A549 (cell line): ENCODE measurements at regions not wholly inside any gene's neighbourhood (a gene's known extent, or its start where the extent isn't known, plus 50 kb on each side); places are given as distances from the start of the nearest gene placed in this dataset.

ENCODE experiments used
- ATAC-seq, 2 experiments: fragments of 200-7000 bp in 1 of 2; fragments of >200 bp in 1 of 2; cut with Nextera tagmentation in 1 of 2; cut with Tn5 transposase in 1 of 2; 3 replicates each; pipeline versions ENCODE4 v1.8.0 to v1.9.1; 2018 to 2020; ENCODE audit warnings: mild to moderate bottlenecking in 1 of 2, moderate library complexity in 1 of 2
- CTCF ChIA-PET: fragments of 300-600 bp; sonication (Branson Sonifier 250); formaldehyde crosslinking; extraction: SDS; loops from one replicate; lab custom pipeline; 2021; ENCODE audit warnings: antibody characterized with exemption, inconsistent platforms; lab: Yijun Ruan, JAX
- POLR2A ChIA-PET: fragments of 350-600 bp; formaldehyde crosslinking; extraction: SDS; loops from one replicate; lab custom pipeline; 2021; ENCODE audit warnings: antibody characterized with exemption, inconsistent platforms; lab: Yijun Ruan, JAX
- DNase-seq, 2 experiments: peaks; one replicate each; pipeline versions ENCODE4 v3.0.0 to v3.0.0-alpha.2; 2011 to 2016; ENCODE audit warnings: low read depth in 1 of 2, low spot score in 1 of 2
- FAIRE-seq: peaks from 2 replicates; lab custom pipeline; 2011; peaks lifted over from hg19 to GRCh38; lab: Jason Lieb, UNC
- H3K27ac ChIP-seq, 2 experiments: fragments of >200 bp; sonication (Bioruptor Twin); formaldehyde crosslinking; 3 replicates each; pipeline ENCODE4 v1.5.1; 2016 to 2017
- H3K4me1 ChIP-seq: fragments of >200 bp; sonication (Bioruptor Twin); formaldehyde crosslinking; 3 replicates; pipeline ENCODE4 v1.6.1; 2016
- H3K4me2 ChIP-seq: fragments of >200 bp; sonication (Bioruptor Twin); formaldehyde crosslinking; 3 replicates; pipeline ENCODE4 v1.6.1; 2016
- H3K4me3 ChIP-seq: fragments of >200 bp; sonication (Bioruptor Twin); formaldehyde crosslinking; 3 replicates; pipeline ENCODE4 v1.5.1; 2016
- H3K9me3 ChIP-seq: fragments of >200 bp; sonication (Bioruptor Twin); formaldehyde crosslinking; 3 replicates; pipeline ENCODE4 v1.6.1; 2016
- CEBPB ChIP-seq, 2 experiments: fragments of >200 bp in 1 of 2; sonication (Bioruptor Twin) in 1 of 2; formaldehyde crosslinking in 1 of 2; IDR thresholded peaks; 2 replicates each; pipeline ENCODE4 v1.6.1; 2012 to 2016
- EHF ChIP-seq: fragments of 250-450 bp; sonication (Bioruptor Pico); IDR thresholded peaks from 2 replicates; pipeline ENCODE4 v1.5.0; 2020; ENCODE audit warnings: mild to moderate bottlenecking
- EHMT2 ChIP-seq: fragments of 200-600 bp; sonication (generic); IDR thresholded peaks from 2 replicates; pipeline ENCODE4 v1.6.1; 2016; ENCODE audit warnings: antibody characterized with exemption, low read depth, mild to moderate bottlenecking, moderate library complexity
- ELK1 ChIP-seq: fragments of 150-350 bp; IDR thresholded peaks from 2 replicates; pipeline ENCODE4 v1.6.1; 2014; ENCODE audit warnings: low read depth, mild to moderate bottlenecking, low read length
- EP300 ChIP-seq, 2 experiments: fragments of >200 bp; sonication (Bioruptor Twin); formaldehyde crosslinking; IDR thresholded peaks; 2 replicates in 1 of 2; 3 replicates in 1 of 2; pipeline ENCODE4 v1.6.1; 2016 to 2017
- FOSB ChIP-seq: fragments of 250-450 bp; sonication (Bioruptor Pico); IDR thresholded peaks from 2 replicates; pipeline ENCODE4 v1.5.0; 2020; ENCODE audit warnings: mild to moderate bottlenecking, moderate library complexity
- GATA3 ChIP-seq: IDR thresholded peaks from 2 replicates; pipeline ENCODE4 v1.6.1; 2012; ENCODE audit warnings: borderline replicate concordance
- HEYL ChIP-seq: fragments of 250-450 bp; sonication (Bioruptor Pico); IDR thresholded peaks from 2 replicates; pipeline ENCODE4 v1.8.0; 2021; ENCODE audit warnings: mild to moderate bottlenecking, moderate library complexity
- HMGXB4 ChIP-seq: fragments of 250-450 bp; sonication (Bioruptor Pico); IDR thresholded peaks from 2 replicates; pipeline ENCODE4 v1.5.0; 2021; ENCODE audit warnings: mild to moderate bottlenecking, moderate library complexity, borderline replicate concordance
- HOXA7 ChIP-seq: fragments of 250-450 bp; sonication (Bioruptor Pico); IDR thresholded peaks from 2 replicates; pipeline ENCODE4 v1.5.0; 2020; ENCODE audit warnings: mild to moderate bottlenecking, moderate library complexity
- HOXB5 ChIP-seq: fragments of 250-450 bp; sonication (Bioruptor Pico); IDR thresholded peaks from 2 replicates; pipeline ENCODE4 v1.5.0; 2020; ENCODE audit warnings: mild to moderate bottlenecking, moderate library complexity
- JUN ChIP-seq, 2 experiments: fragments of >200 bp; sonication (Bioruptor Twin); formaldehyde crosslinking; IDR thresholded peaks; 2 replicates in 1 of 2; 3 replicates in 1 of 2; pipeline ENCODE4 v1.6.1; 2016 to 2017
- KDM5A ChIP-seq: fragments of 200-600 bp; sonication (generic); IDR thresholded peaks from 2 replicates; pipeline ENCODE4 v1.6.1; 2016; ENCODE audit warnings: antibody characterized with exemption, mild to moderate bottlenecking
- MAX ChIP-seq: IDR thresholded peaks from 2 replicates; pipeline ENCODE4 v1.6.1; 2012
- MYC ChIP-seq: IDR thresholded peaks from 2 replicates; pipeline ENCODE4 v1.6.1; 2012; ENCODE audit warnings: mild to moderate bottlenecking, inconsistent platforms, low read length, improper control_type of control experiment, borderline replicate concordance
- NPAS2 ChIP-seq: fragments of 250-450 bp; sonication (Bioruptor Pico); IDR thresholded peaks from 2 replicates; pipeline ENCODE4 v1.8.0; 2022; ENCODE audit warnings: mild to moderate bottlenecking, moderate library complexity, borderline replicate concordance
- NR3C1 ChIP-seq: fragments of >200 bp; sonication (Bioruptor Twin); formaldehyde crosslinking; IDR thresholded peaks from 3 replicates; pipeline ENCODE4 v1.6.1; 2017
- POLR2A ChIP-seq: IDR thresholded peaks from 2 replicates; pipeline ENCODE4 v1.6.1; 2012; ENCODE audit warnings: mild to moderate bottlenecking, low read length
- POLR2AphosphoS2 ChIP-seq: conservative IDR thresholded peaks from 2 replicates; pipeline ENCODE4 v1.6.1; 2012; ENCODE audit warnings: low read length, improper control_type of control experiment, inconsistent platforms
- RAD21 ChIP-seq, 2 experiments: fragments of >200 bp in 1 of 2; sonication (Bioruptor Twin) in 1 of 2; formaldehyde crosslinking in 1 of 2; IDR thresholded peaks in 1 of 2; conservative IDR thresholded peaks in 1 of 2; 2 replicates in 1 of 2; 3 replicates in 1 of 2; pipeline ENCODE4 v1.6.1; 2012 to 2018; ENCODE audit warnings: inconsistent platforms in 1 of 2
- RCOR1 ChIP-seq: fragments of 150-350 bp; IDR thresholded peaks from 2 replicates; pipeline ENCODE4 v1.6.1; 2014; ENCODE audit warnings: antibody characterized with exemption, low read length, low read depth
- RNF2 ChIP-seq: fragments of 200-600 bp; sonication (generic); IDR thresholded peaks from 2 replicates; pipeline ENCODE4 v1.6.1; 2016; ENCODE audit warnings: low read depth, mild to moderate bottlenecking, antibody characterized with exemption, moderate library complexity, borderline replicate concordance
- SREBF2 ChIP-seq: fragments of 450-650 bp; IDR thresholded peaks from 2 replicates; pipeline ENCODE4 v1.6.1; 2014; ENCODE audit warnings: mild to moderate bottlenecking, moderate library complexity
- ZFP36 ChIP-seq: fragments of 450-650 bp; IDR thresholded peaks from 2 replicates; pipeline ENCODE4 v1.6.1; 2014; ENCODE audit warnings: borderline replicate concordance; ENCODE audit not compliant: partially characterized antibody
- ZNF302 ChIP-seq: fragments of 250-450 bp; sonication (Bioruptor Pico); IDR thresholded peaks from 2 replicates; pipeline ENCODE4 v1.9.0; 2021; ENCODE audit warnings: inconsistent platforms, mild to moderate bottlenecking, moderate library complexity
- ZSCAN20 ChIP-seq: fragments of 250-450 bp; sonication (Bioruptor Pico); IDR thresholded peaks from 2 replicates; pipeline ENCODE4 v1.8.0; 2022; ENCODE audit warnings: mild to moderate bottlenecking, moderate library complexity
- WGBS: methylation state at CpG from one replicate; pipeline ENCODE4 v1.1.6; 2017; ENCODE audit errors: missing lambda C conversion rate; 5-methylcytosine and 5-hydroxymethylcytosine counted together
- TF ChIP-seq, protein P1 (sequence below): fragments of >200 bp; sonication (Bioruptor Twin); formaldehyde crosslinking; IDR thresholded peaks from 3 replicates; pipeline ENCODE4 v1.5.1; 2016
- TF ChIP-seq, protein P2 (sequence below): fragments of 450-650 bp; IDR thresholded peaks from 2 replicates; pipeline ENCODE4 v1.6.1; 2014; ENCODE audit warnings: antibody characterized with exemption
- TF ChIP-seq, protein P3 (sequence below): fragments of >200 bp; sonication (Bioruptor Twin); formaldehyde crosslinking; IDR thresholded peaks from 3 replicates; pipeline ENCODE4 v1.6.1; 2016

DNA sequence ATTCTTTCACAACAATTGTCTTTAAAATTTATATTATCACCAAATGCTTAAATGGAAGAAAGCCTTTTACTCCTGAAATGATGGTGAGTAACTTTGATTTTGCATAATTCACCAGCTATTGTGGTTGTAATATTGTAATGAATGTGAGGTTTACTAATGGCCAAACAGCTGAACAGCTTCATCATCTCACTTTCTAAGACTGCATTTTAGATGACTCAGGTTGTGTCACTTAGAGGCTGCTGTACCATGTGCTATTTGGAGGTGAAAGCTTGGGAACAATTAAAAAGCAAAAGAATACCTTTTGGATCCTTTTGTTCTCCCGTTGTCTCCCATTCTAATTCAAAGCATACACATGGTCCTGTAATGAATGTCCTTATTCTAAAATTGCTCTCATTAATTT lies 604.0 kb upstream of the PFKP start:
- Histone ChIP-seq H3K27ac (no peak overlapping the region), H3K4me1 (no peaks in the 10 kb centered on the region), H3K4me3 (no peak overlapping the region), H3K9me3 (no peaks in the 10 kb centered on the region), H3K4me2 (no peak overlapping the region)
- ChIA-PET CTCF (no interaction called here), POLR2A (no interaction called here)
- no peak for DNase-seq
- FAIRE-seq, result no peak
- ATAC-seq, result no peak
- WGBS, result 0% methylated on average over 1 of the region's 1 CpG
- no peak for TF ChIP-seq FOSB (CRISPR knock-in tag)
- TF ChIP-seq RNF2, result no peak
- no peak for TF ChIP-seq JUN (IDR thresholded peaks at IDR 0.05)
- TF ChIP-seq HOXA7 (CRISPR knock-in tag), result no peak
- no peak for TF ChIP-seq HOXB5 (CRISPR knock-in tag)
- TF ChIP-seq HEYL (CRISPR knock-in tag), result no peak
- no peak for TF ChIP-seq CEBPB (IDR thresholded peaks at IDR 0.05)
- no peak for TF ChIP-seq SREBF2
- TF ChIP-seq HMGXB4, result no peak
- no peak for TF ChIP-seq EHF (CRISPR knock-in tag)
- TF ChIP-seq RCOR1, result no peak
- no peak for TF ChIP-seq KDM5A
- no peak for TF ChIP-seq ZNF302
- TF ChIP-seq POLR2A, result no peak
- no peak for TF ChIP-seq RAD21 (conservative IDR thresholded peaks at IDR 0.05 in 1 of 2, IDR thresholded peaks at IDR 0.05 in 1 of 2)
- TF ChIP-seq, protein P1, sequence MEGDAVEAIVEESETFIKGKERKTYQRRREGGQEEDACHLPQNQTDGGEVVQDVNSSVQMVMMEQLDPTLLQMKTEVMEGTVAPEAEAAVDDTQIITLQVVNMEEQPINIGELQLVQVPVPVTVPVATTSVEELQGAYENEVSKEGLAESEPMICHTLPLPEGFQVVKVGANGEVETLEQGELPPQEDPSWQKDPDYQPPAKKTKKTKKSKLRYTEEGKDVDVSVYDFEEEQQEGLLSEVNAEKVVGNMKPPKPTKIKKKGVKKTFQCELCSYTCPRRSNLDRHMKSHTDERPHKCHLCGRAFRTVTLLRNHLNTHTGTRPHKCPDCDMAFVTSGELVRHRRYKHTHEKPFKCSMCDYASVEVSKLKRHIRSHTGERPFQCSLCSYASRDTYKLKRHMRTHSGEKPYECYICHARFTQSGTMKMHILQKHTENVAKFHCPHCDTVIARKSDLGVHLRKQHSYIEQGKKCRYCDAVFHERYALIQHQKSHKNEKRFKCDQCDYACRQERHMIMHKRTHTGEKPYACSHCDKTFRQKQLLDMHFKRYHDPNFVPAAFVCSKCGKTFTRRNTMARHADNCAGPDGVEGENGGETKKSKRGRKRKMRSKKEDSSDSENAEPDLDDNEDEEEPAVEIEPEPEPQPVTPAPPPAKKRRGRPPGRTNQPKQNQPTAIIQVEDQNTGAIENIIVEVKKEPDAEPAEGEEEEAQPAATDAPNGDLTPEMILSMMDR, result no peak
- TF ChIP-seq EHMT2, result no peak
- TF ChIP-seq GATA3, result no peak
- TF ChIP-seq MYC, result no peak
- no peak for TF ChIP-seq MAX

- no peak for ATAC-seq
Measured at GRCh38 chr10:2462581-2462980, 604.8 kb upstream of the PFKP start.

DNA sequence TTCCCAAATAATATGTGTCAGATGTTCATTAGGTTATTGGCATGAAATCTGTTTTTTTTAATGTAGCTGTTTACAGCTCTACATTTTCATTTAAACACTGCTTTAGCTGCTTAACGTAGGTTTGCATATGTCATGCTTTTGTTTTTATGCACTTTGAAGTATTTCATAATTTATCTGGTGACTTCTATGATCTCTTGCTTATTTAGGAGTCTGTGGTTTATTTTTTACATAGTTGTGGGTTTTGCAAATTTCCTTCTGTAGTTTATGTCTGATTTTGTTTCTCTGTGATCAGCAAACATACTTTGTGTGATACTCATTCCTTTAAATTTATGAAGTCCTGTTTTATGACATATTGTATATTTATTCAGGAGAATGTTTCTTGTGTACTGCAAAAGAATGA lies 606.5 kb upstream of the PFKP start:
- DNase-seq (no peak), ATAC-seq (no peak), FAIRE-seq (no peak)
- no peaks in the 10 kb centered on the region for H3K9me3 ChIP-seq
- no peaks in the 10 kb centered on the region for H3K4me1 ChIP-seq
- H3K4me2 ChIP-seq, result no peak overlapping the region
- CTCF ChIA-PET, result no interaction called here
- H3K27ac ChIP-seq, result no peak overlapping the region
- WGBS, result 3% methylated on average over 1 of the region's 1 CpG
- H3K4me3 ChIP-seq, result no peak overlapping the region
- TF ChIP-seq ZFP36 (no peak), ZSCAN20 (CRISPR knock-in tag) (no peak), EP300 (IDR thresholded peaks at IDR 0.05) (no peak), KDM5A (no peak), NR3C1 (no peak), POLR2AphosphoS2 (no peak), SREBF2 (no peak), ELK1 (no peak)
- TF ChIP-seq, protein P2, sequence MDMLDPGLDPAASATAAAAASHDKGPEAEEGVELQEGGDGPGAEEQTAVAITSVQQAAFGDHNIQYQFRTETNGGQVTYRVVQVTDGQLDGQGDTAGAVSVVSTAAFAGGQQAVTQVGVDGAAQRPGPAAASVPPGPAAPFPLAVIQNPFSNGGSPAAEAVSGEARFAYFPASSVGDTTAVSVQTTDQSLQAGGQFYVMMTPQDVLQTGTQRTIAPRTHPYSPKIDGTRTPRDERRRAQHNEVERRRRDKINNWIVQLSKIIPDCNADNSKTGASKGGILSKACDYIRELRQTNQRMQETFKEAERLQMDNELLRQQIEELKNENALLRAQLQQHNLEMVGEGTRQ, result no peak
- TF ChIP-seq, protein P3, sequence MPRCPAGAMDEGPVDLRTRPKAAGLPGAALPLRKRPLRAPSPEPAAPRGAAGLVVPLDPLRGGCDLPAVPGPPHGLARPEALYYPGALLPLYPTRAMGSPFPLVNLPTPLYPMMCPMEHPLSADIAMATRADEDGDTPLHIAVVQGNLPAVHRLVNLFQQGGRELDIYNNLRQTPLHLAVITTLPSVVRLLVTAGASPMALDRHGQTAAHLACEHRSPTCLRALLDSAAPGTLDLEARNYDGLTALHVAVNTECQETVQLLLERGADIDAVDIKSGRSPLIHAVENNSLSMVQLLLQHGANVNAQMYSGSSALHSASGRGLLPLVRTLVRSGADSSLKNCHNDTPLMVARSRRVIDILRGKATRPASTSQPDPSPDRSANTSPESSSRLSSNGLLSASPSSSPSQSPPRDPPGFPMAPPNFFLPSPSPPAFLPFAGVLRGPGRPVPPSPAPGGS, result no peak
- TF ChIP-seq, protein P1, result no peak
- TF ChIP-seq, all 56 proteins: peak for 0
- POLR2A ChIA-PET, result no interaction called here

More at GRCh38 chr10:2462581-2462980, 604.8 kb upstream of the PFKP start:
- Histone ChIP-seq H3K4me2 (no peak overlapping the region), H3K9me3 (no peaks in the 10 kb centered on the region), H3K4me3 (no peak overlapping the region), H3K27ac (no peak overlapping the region), H3K4me1 (no peaks in the 10 kb centered on the region)
- no peak for TF ChIP-seq NPAS2 (CRISPR knock-in tag)
- 0% methylated on average over 1 of the region's 1 CpG for WGBS
- CTCF ChIA-PET, result no interaction called here
- DNase-seq, result no peak
- POLR2A ChIA-PET, result no interaction called here
- FAIRE-seq, result no peak
